SK-N-SH (cell line): ENCODE measurements at regions not wholly inside any gene's neighbourhood (a gene's known extent, or its start where the extent isn't known, plus 50 kb on each side); places are given as distances from the start of the nearest gene placed in this dataset.

ENCODE experiments used
- CTCF ChIA-PET: fragments of 300-600, 350-600 bp; formaldehyde crosslinking; extraction: SDS; loops from one replicate; lab custom pipeline; 2021; lab: Yijun Ruan, JAX
- POLR2A ChIA-PET: fragments of 350-600 bp; sonication (Branson Sonifier 250); formaldehyde crosslinking; extraction: SDS; loops from one replicate; lab custom pipeline; 2020; ENCODE audit warnings: antibody characterized with exemption, inconsistent platforms; lab: Yijun Ruan, JAX
- DNase-seq: peaks from one replicate; pipeline ENCODE4 v3.0.0; 2012
- H2AFZ ChIP-seq: fragments of 200-600 bp; sonication (generic); 2 replicates; pipeline ENCODE4 v1.8.1; 2016; ENCODE audit warnings: antibody characterized with exemption, mild to moderate bottlenecking, low read depth
- H3F3A ChIP-seq: fragments of 200-600 bp; sonication (generic); replicated peaks from 2 replicates; pipeline ENCODE3; 2016; ENCODE audit warnings: antibody characterized with exemption, mild to moderate bottlenecking; ENCODE audit not compliant: insufficient read depth
- H3K27ac ChIP-seq, 2 experiments: fragments of 200-500 bp in 1 of 2; fragments of 200-600 bp in 1 of 2; sonication (Bioruptor generic) in 1 of 2; sonication (generic), shearing (Covaris generic) in 1 of 2; 2 replicates each; pipeline versions ENCODE4 v1.5.1 to v1.6.1; 2014 to 2016; ENCODE audit warnings: low read depth in 2 of 2, inconsistent platforms in 1 of 2, low read length in 1 of 2, mild to moderate bottlenecking in 1 of 2, mixed read lengths in 1 of 2
- H3K27me3 ChIP-seq: fragments of 200-600 bp; sonication (generic), shearing (Covaris generic); 2 replicates; pipeline ENCODE4 v1.6.1; 2016; ENCODE audit warnings: mixed run types; ENCODE audit not compliant: insufficient read depth
- H3K36me3 ChIP-seq, 2 experiments: fragments of 200-500 bp in 1 of 2; fragments of 200-600 bp in 1 of 2; sonication (Bioruptor generic) in 1 of 2; sonication (generic) in 1 of 2; replicated peaks in 1 of 2; 2 replicates each; pipeline versions ENCODE3 to v1.5.1; 2014 to 2016; ENCODE audit warnings: low read length in 1 of 2, mild to moderate bottlenecking in 1 of 2; ENCODE audit not compliant: insufficient read depth in 2 of 2, control insufficient read depth in 1 of 2
- H3K4me1 ChIP-seq, 2 experiments: fragments of 200-500 bp in 1 of 2; fragments of 200-600 bp in 1 of 2; sonication (Bioruptor generic) in 1 of 2; sonication (generic), shearing (Covaris generic) in 1 of 2; 2 replicates each; pipeline versions ENCODE4 v1.5.1 to v1.6.1; 2014 to 2016; ENCODE audit warnings: low read depth in 1 of 2, low read length in 1 of 2, mixed run types in 1 of 2; ENCODE audit not compliant: insufficient read depth in 2 of 2, control insufficient read depth in 1 of 2
- H3K4me2 ChIP-seq: fragments of 200-600 bp; sonication (generic), shearing (Covaris generic); 2 replicates; pipeline ENCODE4 v1.6.1; 2017; ENCODE audit warnings: mixed run types
- H3K4me3 ChIP-seq, 2 experiments: fragments of 200-500 bp in 1 of 2; fragments of 200-600 bp in 1 of 2; sonication (Bioruptor generic) in 1 of 2; sonication (generic), shearing (Covaris generic) in 1 of 2; 2 replicates each; pipeline versions ENCODE4 v1.5.1 to v1.8.1; 2014 to 2016; ENCODE audit warnings: low read depth in 2 of 2, inconsistent platforms in 1 of 2, low read length in 1 of 2, mild to moderate bottlenecking in 1 of 2, mixed read lengths in 1 of 2, moderate library complexity in 1 of 2
- H3K79me2 ChIP-seq: fragments of 200-600 bp; sonication (generic); 2 replicates; pipeline ENCODE4 v1.8.1; 2017; ENCODE audit warnings: mild to moderate bottlenecking; ENCODE audit not compliant: insufficient read depth
- H3K9ac ChIP-seq: fragments of 200-600 bp; sonication (generic); 2 replicates; pipeline ENCODE4 v1.6.1; 2017; ENCODE audit warnings: mixed run types
- H3K9me2 ChIP-seq: fragments of 200-600 bp; sonication (generic); 2 replicates; pipeline ENCODE4 v1.6.1; 2017; ENCODE audit warnings: mixed run types
- H3K9me3 ChIP-seq: fragments of 200-600 bp; sonication (generic); 2 replicates; pipeline ENCODE4 v1.6.1; 2017; ENCODE audit warnings: mixed run types, mild to moderate bottlenecking, moderate library complexity
- H4K20me1 ChIP-seq: fragments of 200-600 bp; sonication (generic); 2 replicates; pipeline ENCODE4 v1.6.1; 2017; ENCODE audit warnings: mild to moderate bottlenecking, mixed run types; ENCODE audit not compliant: insufficient read depth
- EZH2phosphoT487 ChIP-seq: fragments of 200-600 bp; sonication (generic); IDR thresholded peaks from 2 replicates; pipeline ENCODE4 v1.6.1; 2017; ENCODE audit warnings: low read depth, mixed run types, mild to moderate bottlenecking, antibody characterized with exemption, moderate library complexity, borderline replicate concordance
- FOSL2 ChIP-seq: IDR thresholded peaks from 2 replicates; pipeline ENCODE4 v1.4.0; 2012; ENCODE audit warnings: low read depth, mild to moderate bottlenecking, moderate library complexity, borderline replicate concordance
- FOXJ3 ChIP-seq: sonication (generic); formaldehyde crosslinking; IDR thresholded peaks from 2 replicates; pipeline ENCODE4 v1.5.1; 2020; ENCODE audit warnings: mild to moderate bottlenecking, missing genetic modification reagents
- GABPA ChIP-seq: IDR thresholded peaks from 2 replicates; pipeline ENCODE4 v1.4.0; 2012; ENCODE audit warnings: low read depth, mild to moderate bottlenecking
- IRF3 ChIP-seq: fragments of 150-350 bp; IDR thresholded peaks from 2 replicates; pipeline ENCODE4 v1.6.1; 2016; ENCODE audit warnings: mild to moderate bottlenecking, low read depth, low read length
- MEF2A ChIP-seq: IDR thresholded peaks from 2 replicates; pipeline ENCODE4 v1.4.0; 2012; ENCODE audit warnings: low read depth, borderline replicate concordance
- MXI1 ChIP-seq: IDR thresholded peaks from 2 replicates; pipeline ENCODE4 v1.6.1; 2012; ENCODE audit warnings: mild to moderate bottlenecking, low read depth, low read length, improper control_type of control experiment
- NFIC ChIP-seq: IDR thresholded peaks from 2 replicates; pipeline ENCODE4 v1.4.0; 2012; ENCODE audit warnings: borderline replicate concordance
- NRF1 ChIP-seq: IDR thresholded peaks from 2 replicates; pipeline ENCODE4 v1.6.1; 2012; ENCODE audit warnings: low read depth, mild to moderate bottlenecking, low read length
- RAD21 ChIP-seq: IDR thresholded peaks from 2 replicates; pipeline ENCODE4 v1.6.1; 2012; ENCODE audit warnings: mild to moderate bottlenecking, low read length
- REST ChIP-seq: IDR thresholded peaks from 2 replicates; pipeline ENCODE4 v1.6.1; 2012; ENCODE audit warnings: mild to moderate bottlenecking, low read depth, low read length, moderate library complexity
- RFX5 ChIP-seq: IDR thresholded peaks from 2 replicates; pipeline ENCODE4 v1.6.1; 2012; ENCODE audit warnings: mild to moderate bottlenecking, improper control_type of control experiment, low read length
- SIN3A ChIP-seq: IDR thresholded peaks from 2 replicates; pipeline ENCODE4 v1.6.1; 2012; ENCODE audit warnings: low read depth, mild to moderate bottlenecking, low read length, moderate library complexity, borderline replicate concordance
- TAF1 ChIP-seq: IDR thresholded peaks from 2 replicates; pipeline ENCODE4 v1.6.1; 2012; ENCODE audit warnings: low read depth, mild to moderate bottlenecking, low read length, moderate library complexity, borderline replicate concordance
- USF2 ChIP-seq: fragments of 150-350 bp; IDR thresholded peaks from 2 replicates; pipeline ENCODE4 v1.6.1; 2017; ENCODE audit warnings: antibody characterized with exemption, low read length, low read depth, borderline replicate concordance
- YY1 ChIP-seq: IDR thresholded peaks from 2 replicates; pipeline ENCODE4 v1.4.0; 2012; ENCODE audit warnings: low read depth, mild to moderate bottlenecking
- WGBS: methylation state at CpG from one replicate; pipeline ENCODE4 v1.1.6; 2017; ENCODE audit warnings: low lambda C conversion rate; 5-methylcytosine and 5-hydroxymethylcytosine counted together

GRCh38 chr14:71286126-71286525 is 378.9 kb downstream of the PCNX1 start:
- POLR2A ChIA-PET, result no interaction called here
- H4K20me1 ChIP-seq, result no peaks in the 10 kb centered on the region
- no peak overlapping the region for H2AFZ ChIP-seq
- DNase-seq, result no peak
- H3K36me3 ChIP-seq, result no peaks in the 10 kb centered on the region
- H3K27me3 ChIP-seq, result no peaks in the 10 kb centered on the region
- H3K4me1 ChIP-seq, result peaks cover 0 to 7% of the 10 kb centered on the region in 2 experiments; a peak in 1 of 4 replicates
- no peaks in the 10 kb centered on the region for H3K79me2 ChIP-seq
- no peaks in the 10 kb centered on the region for H3K9me2 ChIP-seq
- no peak overlapping the region for H3K4me2 ChIP-seq
- H3K9ac ChIP-seq, result no peak overlapping the region
- H3K4me3 ChIP-seq, result no peak overlapping the region
- no peak for TF ChIP-seq FOSL2
- TF ChIP-seq SIN3A, result no peak
- TF ChIP-seq RAD21, result no peak
- TF ChIP-seq, all 33 proteins: peak for 0
- H3K9me3 ChIP-seq, result no peaks in the 10 kb centered on the region
- 81% methylated on average over 1 of the region's 1 CpG for WGBS
- H3K27ac ChIP-seq, result no peak overlapping the region
- peaks cover 8% of the 10 kb centered on the region for H3F3A ChIP-seq
- CTCF ChIA-PET, result no interaction called here

GRCh38 chr14:71287567-71287966 is 380.3 kb downstream of the PCNX1 start:
- Histone ChIP-seq H3K9me3 (no peaks in the 10 kb centered on the region), H3K36me3 (no peaks in the 10 kb centered on the region), H3K9ac (no peak overlapping the region), H3K9me2 (no peaks in the 10 kb centered on the region), H3K4me1 (peaks cover 0 to 12% of the 10 kb centered on the region in 2 experiments; a peak in 1 of 4 replicates), H2AFZ (no peak overlapping the region), H4K20me1 (no peaks in the 10 kb centered on the region), H3K79me2 (no peaks in the 10 kb centered on the region), H3K4me3 (no peak overlapping the region), H3K27me3 (no peaks in the 10 kb centered on the region), H3K4me2 (no peak overlapping the region), H3F3A (peaks cover 20% of the 10 kb centered on the region), H3K27ac (no peak overlapping the region)
- ChIA-PET POLR2A (no interaction called here), CTCF (interaction anchor here (1.0 kb wide), 1 partner anchor 12 kb away, joined by 3 read pairs; no protein-coding TSS in a partner anchor)
- 22% methylated on average over 2 of the region's 2 CpGs for WGBS
- no peak for TF ChIP-seq USF2
- no peak for TF ChIP-seq YY1
- DNase-seq, result no peak

- Histone ChIP-seq H3K9me2 (no peaks in the 10 kb centered on the region), H3K4me2 (no peak overlapping the region), H3F3A (peaks cover 20% of the 10 kb centered on the region), H3K4me3 (no peak overlapping the region), H3K79me2 (no peaks in the 10 kb centered on the region), H3K27me3 (no peaks in the 10 kb centered on the region), H2AFZ (no peak overlapping the region), H3K4me1 (peaks cover 0 to 12% of the 10 kb centered on the region in 2 experiments; a peak in 1 of 4 replicates), H3K9ac (no peak overlapping the region), H4K20me1 (no peaks in the 10 kb centered on the region), H3K27ac (no peak overlapping the region), H3K9me3 (no peaks in the 10 kb centered on the region), H3K36me3 (no peaks in the 10 kb centered on the region)
- CTCF ChIA-PET, result no interaction called here
- TF ChIP-seq TAF1, result no peak
- TF ChIP-seq NFIC, result no peak
- no peak for TF ChIP-seq GABPA
- TF ChIP-seq MXI1, result no peak
- no peak for TF ChIP-seq RFX5
- TF ChIP-seq EZH2phosphoT487, result no peak
- TF ChIP-seq REST, result no peak
- no peak for TF ChIP-seq IRF3
- TF ChIP-seq NRF1, result no peak
- no peak for TF ChIP-seq FOXJ3
- no peak for TF ChIP-seq MEF2A
- 78% methylated on average over 4 of the region's 4 CpGs for WGBS
- POLR2A ChIA-PET, result no interaction called here
- no peak for DNase-seq
These were observed 382.3 kb downstream of the PCNX1 start for GRCh38 chr14:71289536-71289935.
